ENCODE measurements at regions not wholly inside any gene's neighbourhood (a gene's known extent, or its start where the extent isn't known, plus 50 kb on each side); places are given as distances from the start of the nearest gene placed in this dataset.

GRCh38 chr16:72444696-72445095 is 272.7 kb upstream of the PMFBP1 start:
- no peak for DNase-seq

- DNase-seq, result no peak
Measured at GRCh38 chr16:72443809-72444208, 271.9 kb upstream of the PMFBP1 start.

DNA sequence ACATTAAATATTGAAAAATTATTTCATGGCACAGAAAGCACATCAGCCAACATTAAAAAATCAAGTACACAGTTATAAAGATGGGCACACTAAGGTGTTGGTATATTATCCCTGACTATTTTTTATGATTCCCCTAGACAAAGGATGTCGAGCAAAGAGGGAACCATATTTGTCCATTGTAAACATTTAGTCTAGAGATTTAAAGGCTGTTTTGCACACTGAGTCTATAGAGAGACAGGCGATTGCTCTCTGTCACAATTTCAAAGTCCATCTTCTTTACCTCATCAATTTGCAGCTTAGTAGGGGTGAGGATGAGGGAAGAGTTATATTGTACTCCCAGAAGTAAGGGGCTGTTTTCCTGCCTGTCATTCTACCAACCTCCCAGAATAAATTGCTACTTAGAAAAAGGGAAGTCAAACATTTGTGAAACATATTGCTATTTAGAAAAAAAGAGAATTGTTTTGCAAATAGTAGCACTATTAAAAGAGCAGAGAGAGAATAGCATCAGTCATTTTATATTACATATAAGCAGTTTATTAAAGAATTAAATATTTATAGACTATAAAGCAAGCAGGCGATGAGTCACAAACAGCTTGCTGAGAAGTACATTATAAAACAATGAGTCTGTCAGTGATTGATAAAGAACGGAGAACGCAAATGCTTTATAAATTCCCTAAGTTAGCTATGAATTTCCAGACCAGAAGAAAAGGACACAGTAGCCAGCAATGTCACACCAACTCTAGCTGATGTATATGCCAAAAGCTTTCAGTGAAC is 270.6 kb upstream of the PMFBP1 start:
- no peak for DNase-seq

- DNase-seq, result no peak
Measured at GRCh38 chr16:72437891-72438290, 265.9 kb upstream of the PMFBP1 start.

GRCh38 chr16:72434159-72434558 is 262.2 kb upstream of the PMFBP1 start:
- no peak for DNase-seq

- DNase-seq, result no peak
Measured at GRCh38 chr16:72430121-72430520, 258.2 kb upstream of the PMFBP1 start.

GRCh38 chr16:72429671-72430081 is 257.7 kb upstream of the PMFBP1 start:
- no peak for DNase-seq

DNA sequence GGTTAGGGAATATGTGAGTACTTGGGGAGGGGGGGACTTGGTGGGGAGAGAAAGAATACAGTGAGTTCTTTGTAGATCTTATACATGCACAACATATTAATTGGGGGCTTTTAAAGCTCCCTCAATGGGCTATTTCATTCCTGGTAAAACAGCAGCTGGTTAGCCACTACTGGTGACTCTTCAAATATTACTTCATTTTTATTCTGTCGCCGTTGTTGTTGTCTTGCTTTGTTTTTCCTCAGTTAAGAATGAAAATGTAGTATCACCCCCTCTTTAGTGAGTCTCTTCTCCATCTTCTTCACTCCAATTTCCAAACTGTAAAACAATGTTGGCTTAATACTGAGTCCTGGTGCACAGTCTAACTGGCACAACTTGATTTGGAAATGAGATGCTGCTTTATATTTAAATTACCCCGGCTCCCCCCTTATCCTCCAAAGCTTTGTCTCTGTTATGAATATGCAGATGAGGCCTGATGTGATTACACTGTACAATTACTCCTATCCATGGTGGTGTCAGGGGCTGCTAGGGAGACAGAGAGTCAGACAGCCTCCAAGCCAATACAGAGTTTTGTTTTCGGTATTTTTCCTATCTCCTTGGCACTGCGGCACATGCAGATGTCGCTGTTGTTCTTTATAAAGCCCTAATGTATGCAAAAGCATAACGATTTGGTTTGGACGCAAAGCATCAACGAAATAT is 256.9 kb upstream of the PMFBP1 start:
- no peak for DNase-seq

GRCh38 chr16:72427783-72428331 is 255.9 kb upstream of the PMFBP1 start:
- no peak for DNase-seq

- no peak for DNase-seq
Measured at GRCh38 chr16:72427051-72427782, 255.3 kb upstream of the PMFBP1 start.

- no peak for DNase-seq
Measured at GRCh38 chr16:72426386-72426785, 254.4 kb upstream of the PMFBP1 start.

GRCh38 chr16:72425571-72426341 is 253.8 kb upstream of the PMFBP1 start:
- no peak for DNase-seq

DNA sequence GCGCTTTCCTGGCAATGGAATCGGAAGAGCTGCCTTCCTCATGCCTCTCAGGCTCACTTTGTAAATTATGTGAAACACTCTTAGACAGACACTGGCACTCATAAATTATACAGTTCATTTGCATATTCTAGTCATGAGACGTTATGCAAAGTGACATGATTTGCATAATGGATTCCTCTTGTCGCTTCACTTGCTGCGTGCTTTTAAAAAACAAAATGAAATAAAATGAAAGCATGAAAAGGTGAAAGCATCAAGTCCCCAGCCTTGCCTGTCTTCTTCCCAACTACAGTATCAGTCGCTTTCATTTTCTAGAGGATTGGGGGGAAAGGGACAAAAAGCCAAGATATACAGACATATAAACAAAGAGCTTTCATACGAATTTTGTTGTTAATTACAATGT is 252.8 kb upstream of the PMFBP1 start:
- no peak for DNase-seq

GRCh38 chr16:72422308-72422897 is 250.4 kb upstream of the PMFBP1 start:
- DNase-seq, result no peak

DNA sequence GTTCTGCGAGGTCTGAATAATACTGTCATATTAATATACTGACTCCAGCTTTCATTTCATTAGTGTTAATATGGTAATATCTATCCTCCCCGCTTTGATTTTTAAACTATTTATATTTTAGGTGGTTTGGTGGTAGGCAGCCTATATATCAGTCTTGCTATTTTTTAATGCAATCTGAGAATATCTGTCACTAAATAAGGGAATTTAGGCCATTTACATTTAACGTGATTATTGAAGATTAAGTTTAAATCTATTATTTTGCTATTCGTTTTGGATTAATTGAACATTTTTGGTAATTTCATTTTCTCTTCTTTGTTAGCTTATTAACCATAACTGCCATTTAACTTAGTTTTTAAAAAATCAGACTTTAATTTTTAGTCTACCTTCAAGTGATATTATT is 247.7 kb upstream of the PMFBP1 start:
- DNase-seq, result no peak

GRCh38 chr16:72415379-72415778 is 243.4 kb upstream of the PMFBP1 start:
- no peak for DNase-seq

DNA sequence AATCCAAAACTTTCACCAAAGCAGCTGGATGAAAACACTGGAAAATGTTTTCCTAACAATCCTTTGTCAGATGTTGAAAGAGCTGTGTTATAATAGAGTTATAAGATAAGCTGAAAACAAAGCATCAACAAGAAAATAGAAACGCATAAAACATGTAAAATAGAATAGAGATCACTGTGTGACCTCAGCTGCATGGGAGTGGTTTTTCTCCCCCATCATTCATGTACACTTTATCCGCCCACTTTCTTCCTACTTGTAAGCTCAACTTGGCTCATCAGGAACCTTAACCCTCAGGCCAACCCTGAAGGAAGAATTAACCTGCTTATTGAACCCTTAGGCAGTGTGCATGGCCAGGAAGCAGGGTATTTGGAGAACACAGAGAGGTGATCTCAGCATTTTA is 238.5 kb upstream of the PMFBP1 start:
- no peak for DNase-seq

- DNase-seq, result no peak
Measured at GRCh38 chr16:72409423-72409822, 237.5 kb upstream of the PMFBP1 start.

GRCh38 chr16:72406390-72406789 is 234.4 kb upstream of the PMFBP1 start:
- no peak for DNase-seq

DNA sequence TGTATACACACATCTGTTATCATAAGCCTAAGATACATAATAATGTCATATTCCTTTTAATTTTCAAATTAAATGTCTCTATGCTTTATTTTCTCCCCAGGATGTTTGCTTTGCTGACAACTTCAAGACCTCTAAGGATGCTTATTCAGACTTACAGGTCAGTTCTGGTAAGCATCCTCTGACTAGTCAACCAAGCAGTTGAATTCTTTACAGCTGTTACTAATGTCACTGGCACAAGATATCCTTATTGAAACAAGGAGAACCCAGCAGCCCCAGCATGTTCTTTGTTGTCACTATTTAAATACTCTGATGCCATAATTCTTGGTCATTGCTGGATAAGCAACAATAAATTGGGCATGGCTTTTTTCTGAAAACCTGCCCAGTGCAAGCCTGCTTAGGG is 232.3 kb upstream of the PMFBP1 start:
- DNase-seq, result no peak

DNA sequence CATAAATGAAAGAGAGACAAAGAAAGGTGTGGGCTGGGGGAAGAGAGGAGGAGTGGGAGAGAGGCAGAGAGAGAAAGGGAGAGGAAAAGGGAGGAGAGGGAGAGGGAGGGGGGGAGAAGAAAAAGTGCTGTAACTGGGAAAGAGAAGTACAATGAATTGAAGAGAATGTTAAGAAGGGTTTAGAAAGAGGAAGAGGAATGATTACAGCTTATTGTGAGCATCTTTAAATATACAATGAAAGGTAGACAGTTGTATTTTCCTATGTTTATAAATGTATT is 229.1 kb upstream of the PMFBP1 start:
- DNase-seq, result no peak

- DNase-seq, result peak; percentile 16
Measured at GRCh38 chr16:72400257-72401083, 228.5 kb upstream of the PMFBP1 start.

Data from NCI-H1436 (cell line).